GM21515 (cell line): ENCODE measurements at regions not wholly inside any gene's neighbourhood (a gene's known extent, or its start where the extent isn't known, plus 50 kb on each side); places are given as distances from the start of the nearest gene placed in this dataset.
"Not testable (repeated sequence)": the region's sequence is repeated elsewhere in the genome, so short reads cannot be mapped to it uniquely, and the experiment has no call there.

ENCODE experiments used
- ATAC-seq: cut with Tn5 transposase; IDR thresholded peaks from one replicate; pipeline ENCODE4 v1.9.1; 2021; ENCODE audit not compliant: unreplicated experiment

DNA sequence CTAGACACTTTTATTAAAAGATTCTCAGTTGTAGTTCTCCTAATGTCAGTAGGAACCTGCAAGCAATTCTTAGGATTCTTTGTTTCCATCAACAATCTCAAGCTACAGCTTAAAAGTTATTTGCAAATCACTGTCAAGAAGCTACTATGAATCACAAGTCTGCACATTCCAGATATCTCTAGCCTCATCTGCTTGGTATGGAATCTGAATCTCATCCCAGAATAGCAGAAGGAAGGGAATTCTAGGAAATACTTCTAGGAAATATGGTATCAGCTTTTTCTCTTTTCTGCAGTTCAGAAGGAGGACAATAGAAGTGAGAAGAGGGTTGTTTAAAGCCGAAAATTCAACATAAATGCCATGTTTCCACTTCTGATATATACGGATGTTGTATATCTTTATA lies 792.2 kb upstream of the CDH9 start:
- ATAC-seq = no peak

DNA sequence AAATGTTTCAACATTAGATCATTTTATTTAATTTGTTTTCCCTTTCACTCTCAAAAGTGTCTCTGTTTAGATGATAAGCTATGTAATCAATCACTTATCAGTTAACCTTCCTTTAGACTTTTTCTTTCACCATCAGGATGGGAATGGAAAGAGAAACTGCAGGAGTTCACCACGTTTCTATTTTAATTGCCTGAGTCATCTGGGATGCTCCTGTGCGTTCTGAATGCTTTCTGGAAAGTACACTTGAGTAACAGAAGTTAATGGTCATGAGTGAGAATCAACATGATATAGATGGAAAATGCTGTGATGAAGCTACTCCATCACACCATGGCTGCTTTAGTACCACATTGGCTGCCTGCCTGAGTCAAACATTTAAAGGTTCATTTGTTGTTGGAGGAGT lies 783.3 kb upstream of the CDH9 start:
- no peak for ATAC-seq

GRCh38 chr5:27818888-27819287 lies 780.5 kb upstream of the CDH9 start:
- ATAC-seq = no peak

DNA sequence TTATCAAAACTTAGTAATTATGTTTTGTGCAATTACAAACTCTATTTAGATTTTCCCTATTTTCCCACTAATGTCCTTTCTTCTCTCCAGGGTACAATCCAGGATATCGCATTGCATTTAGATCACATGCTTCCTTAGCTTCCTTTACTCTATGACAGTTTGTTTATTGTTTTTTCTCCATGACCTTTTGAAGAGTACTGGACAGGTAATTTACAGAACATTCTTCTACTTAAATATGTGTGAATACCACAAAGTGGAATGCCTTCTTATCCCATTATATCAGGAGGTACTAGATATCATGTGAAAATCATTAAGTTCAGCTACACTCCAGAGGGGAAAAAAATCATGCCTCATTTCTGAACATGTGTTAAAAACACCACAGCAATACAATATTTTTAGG lies 776.6 kb upstream of the CDH9 start:
- no peak for ATAC-seq

DNA sequence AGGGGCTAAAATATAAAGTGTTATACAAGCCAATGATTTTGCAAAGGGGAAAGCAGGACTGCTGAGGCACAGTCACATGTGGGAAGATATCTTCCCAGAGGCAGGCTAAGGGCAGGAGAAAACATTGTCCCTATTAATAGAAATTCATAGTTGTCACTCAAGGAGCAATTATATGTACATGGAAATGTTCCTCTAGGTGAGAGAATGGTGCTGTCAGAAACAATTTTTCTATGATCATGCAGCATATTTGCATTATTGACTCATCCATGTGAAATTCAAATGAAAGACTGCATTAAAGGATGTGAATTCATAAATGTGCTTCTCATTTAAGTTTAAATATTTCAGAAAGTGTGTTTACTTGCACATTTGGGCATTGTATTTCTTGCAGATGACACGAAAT lies 775.9 kb upstream of the CDH9 start:
- ATAC-seq = no peak

- no peak for ATAC-seq
Observed at GRCh38 chr5:27810458-27810857, 772.1 kb upstream of the CDH9 start.

- ATAC-seq = no peak
Observed at GRCh38 chr5:27797220-27797619, 758.8 kb upstream of the CDH9 start.

- no peak for ATAC-seq
Observed at GRCh38 chr5:27788184-27788583, 749.8 kb upstream of the CDH9 start.

DNA sequence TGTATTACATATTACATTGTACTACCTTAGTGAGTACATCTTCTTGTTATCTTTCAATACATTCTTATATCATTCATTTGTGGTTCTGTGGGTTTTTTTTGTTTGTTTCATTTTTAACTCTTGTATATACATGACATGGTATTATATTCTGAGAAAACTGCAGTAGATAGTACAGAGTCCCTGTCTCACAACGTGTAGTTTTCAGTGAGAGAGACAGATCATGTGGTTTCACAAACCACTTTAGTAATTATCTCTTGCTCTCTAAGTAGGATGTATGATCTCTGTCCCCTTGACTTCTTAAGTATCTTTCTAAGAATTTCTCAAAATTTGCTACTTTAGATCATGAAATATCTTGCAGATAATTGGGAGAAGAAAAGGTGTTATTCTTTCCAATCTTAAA lies 745.9 kb upstream of the CDH9 start:
- ATAC-seq = no peak

DNA sequence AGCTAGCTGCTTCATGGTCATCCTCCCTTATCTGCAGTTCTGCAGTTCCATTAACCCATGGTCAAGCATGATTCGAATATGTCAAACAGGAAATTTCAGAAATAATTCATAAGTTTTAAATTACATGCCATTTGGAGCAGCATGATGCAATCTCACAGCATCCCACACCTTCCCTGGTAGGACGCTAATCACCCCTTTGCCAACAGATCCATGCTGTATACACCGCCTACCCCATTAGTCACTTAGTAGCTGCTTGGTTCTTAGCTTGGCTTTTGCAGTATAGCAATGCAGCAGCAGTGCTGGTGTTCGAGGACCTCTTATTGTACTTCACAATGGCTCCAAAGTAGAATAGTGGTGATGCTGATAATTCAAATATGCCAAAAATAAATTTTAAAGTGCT lies 739.7 kb upstream of the CDH9 start:
- no peak for ATAC-seq

- no peak for ATAC-seq
Observed at GRCh38 chr5:27773636-27774035, 735.2 kb upstream of the CDH9 start.

GRCh38 chr5:27773166-27773565 lies 734.8 kb upstream of the CDH9 start:
- no peak for ATAC-seq

- no peak for ATAC-seq
Observed at GRCh38 chr5:27769748-27770402, 731.5 kb upstream of the CDH9 start.

- no peak for ATAC-seq
Observed at GRCh38 chr5:27748847-27749246, 710.5 kb upstream of the CDH9 start.

DNA sequence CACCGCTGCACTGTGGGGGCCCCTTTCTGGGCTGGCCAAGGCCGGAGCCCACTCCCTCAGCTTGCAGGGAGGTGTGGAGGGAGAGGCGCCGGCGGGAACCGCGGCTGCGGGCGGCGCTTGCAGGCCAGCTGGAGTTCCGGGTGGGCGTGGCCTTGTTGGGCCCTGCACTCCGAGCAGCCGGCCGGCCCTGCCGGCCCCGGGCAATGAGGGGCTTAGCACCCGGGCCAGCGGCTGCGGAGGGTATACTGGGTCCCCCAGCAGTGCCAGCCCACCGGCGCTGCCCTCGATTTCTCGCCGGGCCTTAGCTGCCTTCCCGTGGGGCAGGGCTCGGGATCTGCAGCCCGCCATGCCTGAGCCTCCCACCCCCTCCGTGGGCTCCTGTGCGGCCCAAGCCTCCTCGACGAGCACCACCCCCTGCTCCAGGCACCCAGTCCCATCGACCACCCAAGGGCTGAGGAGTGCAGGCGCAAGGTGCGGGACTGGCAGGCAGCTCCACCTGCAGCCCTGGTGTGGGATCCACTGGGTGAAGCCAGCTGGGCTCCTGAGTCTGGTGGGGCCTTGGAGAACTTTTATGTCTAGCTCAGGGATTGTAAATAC lies 705.1 kb upstream of the CDH9 start:
- ATAC-seq = not testable (repeated sequence)

- ATAC-seq = no peak
Observed at GRCh38 chr5:27742805-27743204, 704.4 kb upstream of the CDH9 start.

DNA sequence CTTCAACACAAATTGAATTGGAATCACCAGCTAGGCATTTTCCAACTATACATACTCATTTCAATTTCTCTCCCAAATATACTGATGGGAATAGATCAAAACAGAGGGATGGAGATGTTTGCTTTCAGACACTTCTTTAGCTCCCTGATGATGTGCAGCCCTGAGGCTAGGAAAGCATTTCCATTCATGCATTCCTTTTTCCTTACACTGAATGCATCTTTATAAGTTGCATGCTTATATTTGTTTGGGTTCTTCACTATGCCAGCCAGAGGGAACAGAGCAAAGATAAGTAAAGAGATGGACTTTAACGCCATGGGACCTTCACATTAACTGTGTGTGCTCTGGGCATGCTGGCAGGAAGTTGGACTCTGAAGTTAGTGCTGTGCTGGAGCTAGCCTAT lies 696.5 kb upstream of the CDH9 start:
- no peak for ATAC-seq

DNA sequence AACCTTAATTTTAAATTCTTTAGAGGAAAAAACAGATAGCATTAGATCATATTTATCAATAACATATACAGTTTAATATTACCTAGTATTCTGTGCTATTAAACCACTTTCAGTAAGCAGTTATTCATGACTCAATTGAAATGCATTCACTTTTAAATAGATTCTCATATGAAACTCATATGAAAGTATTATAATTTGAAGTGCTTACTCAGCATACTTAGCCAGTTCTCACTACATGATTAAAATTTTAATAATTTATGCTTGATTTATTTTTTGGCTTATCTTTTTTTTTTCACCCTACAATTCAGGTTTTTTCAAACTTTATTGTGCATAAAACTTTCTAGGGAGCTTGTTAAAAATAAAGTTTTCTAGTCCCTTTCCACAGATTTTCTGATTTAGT lies 694.9 kb upstream of the CDH9 start:
- no peak for ATAC-seq

DNA sequence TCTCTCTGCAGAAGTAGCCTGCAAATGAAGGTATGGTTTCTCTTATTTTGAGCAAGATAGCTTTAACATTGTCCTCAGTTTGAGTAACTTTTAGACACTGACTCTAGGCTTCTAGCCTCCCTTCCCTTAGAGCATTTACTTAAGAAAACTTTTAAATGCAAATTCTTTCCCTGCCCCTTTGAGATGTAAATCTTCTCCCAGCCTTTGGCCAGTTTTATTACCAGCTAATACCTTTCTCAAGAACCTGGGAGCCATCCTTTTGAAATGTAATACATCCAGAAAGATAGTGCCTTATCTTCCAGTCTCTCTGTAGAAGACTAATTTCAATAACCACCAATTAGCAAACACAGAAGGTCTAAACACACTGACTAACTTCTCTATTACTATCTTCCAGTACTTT lies 688.9 kb upstream of the CDH9 start:
- no peak for ATAC-seq

GRCh38 chr5:27722337-27722736 lies 684.0 kb upstream of the CDH9 start:
- no peak for ATAC-seq

DNA sequence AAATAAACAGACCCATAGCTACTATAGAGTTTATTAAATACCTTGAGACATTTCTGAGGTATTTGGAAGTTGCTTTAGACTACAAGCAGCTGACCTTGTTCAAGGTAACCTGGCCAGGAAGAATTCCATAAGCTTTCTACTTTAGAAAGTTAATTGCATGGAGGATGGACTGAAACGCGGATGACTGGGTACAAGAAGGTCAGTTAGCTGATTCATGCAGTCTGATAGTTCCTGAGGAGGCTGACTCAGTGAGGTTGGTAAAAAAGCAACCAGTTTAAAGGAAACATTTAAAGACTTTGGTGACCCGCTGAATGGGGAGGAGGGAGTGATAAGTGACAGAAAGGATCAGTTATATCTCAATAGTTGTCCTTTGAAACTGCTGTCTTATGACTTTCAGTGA lies 670.1 kb upstream of the CDH9 start:
- no peak for ATAC-seq

DNA sequence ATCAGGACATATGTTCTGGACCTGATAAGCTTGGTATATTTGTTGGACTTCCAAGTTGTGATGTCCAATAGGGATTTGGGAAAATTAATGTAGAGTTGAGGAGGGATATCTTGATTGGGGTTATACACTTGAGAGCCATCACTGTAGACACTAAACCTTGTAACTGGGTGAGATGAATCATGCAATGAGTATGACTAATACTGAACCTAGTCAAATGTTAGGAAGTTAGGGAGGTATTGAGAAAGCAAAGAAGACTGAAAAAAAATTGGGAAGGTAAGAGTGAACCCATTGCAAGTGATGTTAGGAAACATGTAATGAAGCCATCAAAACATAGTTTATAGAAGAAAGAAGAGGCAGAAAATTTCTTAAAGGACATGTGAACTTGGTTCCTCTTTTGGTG lies 668.4 kb upstream of the CDH9 start:
- ATAC-seq = no peak

GRCh38 chr5:27705661-27706060 lies 667.3 kb upstream of the CDH9 start:
- ATAC-seq = no peak
